Panc1 (cell line): ENCODE measurements at regions not wholly inside any gene's neighbourhood (a gene's known extent, or its start where the extent isn't known, plus 50 kb on each side); places are given as distances from the start of the nearest gene placed in this dataset.

ENCODE experiments used
- CTCF ChIP-seq: fragments of 450-650 bp; IDR thresholded peaks from 2 replicates; pipeline ENCODE4 v1.5.1; 2017; ENCODE audit warnings: mild to moderate bottlenecking
- POLR2AphosphoS5 ChIP-seq: IDR thresholded peaks from 2 replicates; pipeline ENCODE4 v1.6.1; 2012; ENCODE audit warnings: mild to moderate bottlenecking, low read depth, low read length, moderate library complexity
- SIN3A ChIP-seq: IDR thresholded peaks from 2 replicates; pipeline ENCODE4 v1.6.1; 2012; ENCODE audit warnings: low read depth, mild to moderate bottlenecking, low read length, moderate library complexity, borderline replicate concordance; ENCODE audit not compliant: insufficient read depth

- TF ChIP-seq CTCF (no peak), POLR2AphosphoS5 (no peak), SIN3A (no peak)
Measured at GRCh38 chr6:100202417-100203194, 208.6 kb upstream of the MCHR2 start.
